G401 (cell line): ENCODE measurements at regions not wholly inside any gene's neighbourhood (a gene's known extent, or its start where the extent isn't known, plus 50 kb on each side); places are given as distances from the start of the nearest gene placed in this dataset.
"Not testable (repeated sequence)": the region's sequence is repeated elsewhere in the genome, so short reads cannot be mapped to it uniquely, and the experiment has no call there.

Experiments
- DNase-seq: peaks from one replicate; pipeline ENCODE4 v3.0.0-alpha.2; 2015; ENCODE audit warnings: low spot score
- in situ Hi-C: cut with HindIII; loops from 2 replicates; pipeline ENCODE4 v1.10.0; 2016; ENCODE audit warnings: low sequenced_read_pairs, mixed read lengths

- DNase-seq = no peak
- in situ Hi-C loops = no loop called here
Observed at GRCh38 chr2:144785253-144785652, 265.3 kb upstream of the ZEB2 start.

GRCh38 chr2:144780983-144781382, 261.1 kb upstream of the ZEB2 start:
- DNase-seq = no peak
- in situ Hi-C loops = no loop called here

GRCh38 chr2:144776766-144777165, 256.8 kb upstream of the ZEB2 start:
- in situ Hi-C loops = no loop called here
- DNase-seq = no peak

- no peak for DNase-seq
- in situ Hi-C loops = no loop called here
Observed at GRCh38 chr2:144774809-144775208, 254.9 kb upstream of the ZEB2 start.

GRCh38 chr2:144771348-144771747, 251.4 kb upstream of the ZEB2 start:
- in situ Hi-C loops = no loop called here
- no peak for DNase-seq

- DNase-seq = no peak
- in situ Hi-C loops = no loop called here
Observed at GRCh38 chr2:144770616-144771230, 250.8 kb upstream of the ZEB2 start.

- in situ Hi-C loops, DNase-seq: not testable (repeated sequence)
Observed at GRCh38 chr2:144760939-144761338, 241.0 kb upstream of the ZEB2 start.

- no peak for DNase-seq
- in situ Hi-C loops = no loop called here
Observed at GRCh38 chr2:144759746-144760145, 239.8 kb upstream of the ZEB2 start.

- in situ Hi-C loops, DNase-seq: not testable (repeated sequence)
Observed at GRCh38 chr2:144758196-144758595, 238.3 kb upstream of the ZEB2 start.

GRCh38 chr2:144753416-144753815, 233.5 kb upstream of the ZEB2 start:
- DNase-seq = no peak
- in situ Hi-C loops = no loop called here

GRCh38 chr2:144751142-144751905, 231.4 kb upstream of the ZEB2 start:
- no peak for DNase-seq
- in situ Hi-C loops = no loop called here

- in situ Hi-C loops = no loop called here
- no peak for DNase-seq
Observed at GRCh38 chr2:144749188-144749587, 229.3 kb upstream of the ZEB2 start.

- no peak for DNase-seq
- in situ Hi-C loops = no loop called here
Observed at GRCh38 chr2:144748443-144748842, 228.5 kb upstream of the ZEB2 start.

GRCh38 chr2:144747571-144747970, 227.7 kb upstream of the ZEB2 start:
- DNase-seq = no peak
- in situ Hi-C loops = no loop called here

GRCh38 chr2:144745424-144745823, 225.5 kb upstream of the ZEB2 start:
- in situ Hi-C loops = no loop called here

GRCh38 chr2:144738749-144739148, 218.8 kb upstream of the ZEB2 start:
- DNase-seq = no peak
- in situ Hi-C loops = no loop called here

More at GRCh38 chr2:144745424-144745823, 225.5 kb upstream of the ZEB2 start:
- DNase-seq = no peak

GRCh38 chr2:144730711-144731110, 210.8 kb upstream of the ZEB2 start:
- no peak for DNase-seq
- in situ Hi-C loops = no loop called here

- in situ Hi-C loops, DNase-seq: not testable (repeated sequence)
Observed at GRCh38 chr2:144724460-144724859, 204.5 kb upstream of the ZEB2 start.

GRCh38 chr2:144718376-144718775, 198.5 kb upstream of the ZEB2 start:
- in situ Hi-C loops = no loop called here
- DNase-seq = no peak

- in situ Hi-C loops = no loop called here
- no peak for DNase-seq
Observed at GRCh38 chr2:144715992-144716391, 196.1 kb upstream of the ZEB2 start.

GRCh38 chr2:144713410-144713809, 193.5 kb upstream of the ZEB2 start:
- in situ Hi-C loops = no loop called here
- DNase-seq = no peak
